ENCODE measurements at regions not wholly inside any gene's neighbourhood (a gene's known extent, or its start where the extent isn't known, plus 50 kb on each side); places are given as distances from the start of the nearest gene placed in this dataset.

DNA sequence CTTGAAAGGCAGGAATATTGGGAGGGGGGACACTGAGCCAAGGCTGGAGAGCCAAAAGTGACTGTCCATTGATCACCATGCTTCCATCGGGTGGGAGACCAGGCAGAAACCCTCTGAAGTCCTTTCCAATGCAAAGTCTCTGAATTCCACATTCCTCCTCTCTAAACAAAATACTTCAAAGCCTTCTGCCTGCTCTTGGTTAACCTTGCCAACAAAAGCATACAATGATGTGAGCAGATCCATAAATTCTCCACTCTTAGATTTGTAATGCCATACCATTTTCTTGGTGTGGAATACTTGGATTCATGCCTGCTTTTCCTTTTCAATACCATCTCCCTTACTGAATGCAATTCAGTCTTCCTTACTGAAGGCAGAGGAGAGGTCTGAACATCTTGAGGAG is 74.1 kb upstream of the FAM9B start:
- H3K36me3 ChIP-seq, result no peaks in the 10 kb centered on the region
- H3K27me3 ChIP-seq, result no peaks in the 10 kb centered on the region
- no peak for DNase-seq (ENCODE audit: low spot score in 2 of 2)
- no peak overlapping the region for H3K4me3 ChIP-seq
- no peaks in the 10 kb centered on the region for H3K9me3 ChIP-seq
- no peaks in the 10 kb centered on the region for H3K4me1 ChIP-seq
- 46% methylated on average over 1 of the region's 1 CpG for WGBS
- TF ChIP-seq EP300 (IDR thresholded peaks at IDR 0.05) (no peak), POLR2AphosphoS5 (IDR thresholded peaks at IDR 0.05) (no peak), POLR2A (IDR thresholded peaks at IDR 0.05) (no peak)
- TF ChIP-seq, protein P1, sequence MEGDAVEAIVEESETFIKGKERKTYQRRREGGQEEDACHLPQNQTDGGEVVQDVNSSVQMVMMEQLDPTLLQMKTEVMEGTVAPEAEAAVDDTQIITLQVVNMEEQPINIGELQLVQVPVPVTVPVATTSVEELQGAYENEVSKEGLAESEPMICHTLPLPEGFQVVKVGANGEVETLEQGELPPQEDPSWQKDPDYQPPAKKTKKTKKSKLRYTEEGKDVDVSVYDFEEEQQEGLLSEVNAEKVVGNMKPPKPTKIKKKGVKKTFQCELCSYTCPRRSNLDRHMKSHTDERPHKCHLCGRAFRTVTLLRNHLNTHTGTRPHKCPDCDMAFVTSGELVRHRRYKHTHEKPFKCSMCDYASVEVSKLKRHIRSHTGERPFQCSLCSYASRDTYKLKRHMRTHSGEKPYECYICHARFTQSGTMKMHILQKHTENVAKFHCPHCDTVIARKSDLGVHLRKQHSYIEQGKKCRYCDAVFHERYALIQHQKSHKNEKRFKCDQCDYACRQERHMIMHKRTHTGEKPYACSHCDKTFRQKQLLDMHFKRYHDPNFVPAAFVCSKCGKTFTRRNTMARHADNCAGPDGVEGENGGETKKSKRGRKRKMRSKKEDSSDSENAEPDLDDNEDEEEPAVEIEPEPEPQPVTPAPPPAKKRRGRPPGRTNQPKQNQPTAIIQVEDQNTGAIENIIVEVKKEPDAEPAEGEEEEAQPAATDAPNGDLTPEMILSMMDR (IDR thresholded peaks at IDR 0.05), result no peak
- H3K27ac ChIP-seq, result no peak overlapping the region

DNA sequence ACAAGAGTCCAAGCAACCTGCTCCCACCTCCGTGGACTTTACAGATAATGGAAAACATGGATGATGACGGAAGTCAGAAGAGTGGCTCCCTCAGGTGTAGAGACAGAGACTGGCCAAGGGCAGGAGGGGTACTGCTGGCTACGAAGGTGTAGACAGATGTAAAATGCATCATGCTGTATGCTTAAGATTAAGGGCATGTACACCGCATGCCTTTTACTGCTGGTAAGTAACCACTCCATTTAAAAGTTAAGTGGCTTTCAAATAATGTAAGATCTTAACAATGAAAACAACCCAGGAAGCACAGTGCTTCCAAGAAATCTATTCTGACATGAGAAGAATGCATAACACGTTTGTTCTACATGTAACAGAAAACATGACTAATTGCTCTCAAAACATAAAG is 76.9 kb upstream of the FAM9B start:
- H3K36me3 ChIP-seq, result no peaks in the 10 kb centered on the region
- no peaks in the 10 kb centered on the region for H3K4me1 ChIP-seq
- no peak overlapping the region for H3K4me3 ChIP-seq
- DNase-seq (ENCODE audit: low spot score in 2 of 2), result no peak
- no peaks in the 10 kb centered on the region for H3K9me3 ChIP-seq
- no peak overlapping the region for H3K27ac ChIP-seq
- WGBS, result 68% methylated on average over 5 of the region's 5 CpGs
- no peaks in the 10 kb centered on the region for H3K27me3 ChIP-seq
- TF ChIP-seq EP300 (IDR thresholded peaks at IDR 0.05), result no peak
- no peak for TF ChIP-seq POLR2A (IDR thresholded peaks at IDR 0.05)
- TF ChIP-seq POLR2AphosphoS5 (IDR thresholded peaks at IDR 0.05), result no peak
- TF ChIP-seq, protein P1 (IDR thresholded peaks at IDR 0.05), result no peak

DNA sequence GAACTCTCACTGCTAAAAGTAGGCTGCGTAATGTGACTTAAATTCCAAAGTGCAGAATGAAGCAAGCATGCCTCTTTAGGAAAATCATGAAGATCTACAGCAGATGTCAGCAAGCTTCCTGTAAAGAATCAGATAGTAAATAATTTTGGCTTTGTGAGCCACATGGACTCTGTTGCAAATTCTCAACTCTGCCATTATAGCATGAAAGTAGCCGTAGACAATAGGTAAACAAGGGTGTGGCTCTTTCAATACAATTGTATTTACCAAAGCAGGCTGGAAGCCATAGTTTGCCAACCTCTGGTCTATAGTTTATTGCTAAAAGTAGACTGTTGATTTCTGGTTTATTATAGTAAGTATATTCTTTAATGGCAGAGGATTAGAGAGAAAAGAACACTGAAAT is 80.3 kb upstream of the FAM9B start:
- TF ChIP-seq, protein P1 (IDR thresholded peaks at IDR 0.05), result no peak
- TF ChIP-seq POLR2AphosphoS5 (IDR thresholded peaks at IDR 0.05) (no peak), EP300 (IDR thresholded peaks at IDR 0.05) (no peak)
- 81% methylated on average over 2 of the region's 2 CpGs for WGBS
- H3K9me3 ChIP-seq, result no peaks in the 10 kb centered on the region

DNA sequence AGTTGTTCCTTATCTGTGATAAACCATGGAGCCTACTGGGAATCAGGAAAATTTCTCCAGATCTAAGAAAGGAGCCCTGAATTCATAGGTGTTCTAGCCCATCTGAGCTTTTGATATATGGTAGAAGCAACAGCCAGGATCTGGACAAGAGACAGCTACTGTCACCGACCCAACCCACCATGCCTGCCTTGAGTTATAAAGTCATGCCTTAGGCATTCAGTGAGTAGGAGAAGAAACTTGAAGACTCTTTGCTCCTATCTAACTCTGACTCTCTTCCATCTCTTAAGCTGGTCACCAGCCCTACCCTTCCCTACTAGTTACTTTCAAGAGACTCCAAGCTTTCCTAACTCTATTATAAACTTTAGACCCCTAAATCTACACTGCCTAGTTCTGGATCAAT is 83.9 kb upstream of the FAM9B start:
- Histone ChIP-seq H3K27me3 (no peaks in the 10 kb centered on the region), H3K9me3 (no peaks in the 10 kb centered on the region), H3K4me1 (no peaks in the 10 kb centered on the region), H3K4me3 (no peak overlapping the region), H3K27ac (no peak overlapping the region), H3K36me3 (no peaks in the 10 kb centered on the region)
- TF ChIP-seq, protein P1 (IDR thresholded peaks at IDR 0.05), result no peak
- TF ChIP-seq POLR2AphosphoS5 (IDR thresholded peaks at IDR 0.05) (no peak), POLR2A (IDR thresholded peaks at IDR 0.05) (no peak), EP300 (IDR thresholded peaks at IDR 0.05) (no peak)
- no peak for DNase-seq (ENCODE audit: low spot score in 2 of 2)
- 82% methylated on average over 1 of the region's 1 CpG for WGBS

More for the DNA sequence above, 80.3 kb upstream of the FAM9B start:
- Histone ChIP-seq H3K27ac (no peak overlapping the region), H3K36me3 (no peaks in the 10 kb centered on the region), H3K4me1 (no peaks in the 10 kb centered on the region), H3K4me3 (no peak overlapping the region), H3K27me3 (no peaks in the 10 kb centered on the region)
- no peak for DNase-seq (ENCODE audit: low spot score in 2 of 2)

DNA sequence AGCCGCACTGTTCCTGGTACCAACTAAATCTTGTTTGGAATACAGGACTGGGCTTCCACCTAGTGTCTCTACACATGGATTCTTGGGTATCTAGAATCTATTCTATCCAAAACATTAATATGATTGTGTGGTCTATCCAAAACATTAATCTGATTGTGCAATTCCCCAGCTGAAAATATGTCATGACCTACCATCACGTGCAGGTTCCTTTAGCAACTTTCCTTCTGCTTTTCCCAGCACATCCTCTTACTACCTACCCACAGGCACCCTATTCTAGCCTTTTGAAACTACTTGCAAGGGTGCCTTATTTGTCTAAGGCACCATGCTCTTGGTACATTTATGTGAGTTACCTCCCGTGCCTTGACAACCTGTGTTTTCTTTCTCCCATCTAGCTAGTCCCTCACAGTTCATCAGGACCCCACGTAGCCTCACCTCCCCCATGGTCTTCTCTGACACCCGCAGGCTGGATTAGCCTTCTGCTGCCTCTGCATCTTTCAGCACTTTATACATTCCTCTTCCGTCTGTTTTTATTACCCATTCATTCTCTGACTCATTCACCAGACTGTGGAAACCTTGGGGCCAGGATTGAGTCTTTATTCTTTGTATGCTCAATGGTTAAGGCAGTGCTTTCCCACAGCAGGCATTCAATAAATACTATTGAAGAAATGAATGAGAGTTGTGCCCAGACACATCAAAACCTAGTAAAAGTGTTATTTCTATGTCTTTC is 88.8 kb upstream of the FAM9B start:
- Histone ChIP-seq H3K9me3 (no peaks in the 10 kb centered on the region), H3K27me3 (no peaks in the 10 kb centered on the region), H3K27ac (no peak overlapping the region), H3K4me3 (no peak overlapping the region), H3K4me1 (no peaks in the 10 kb centered on the region), H3K36me3 (no peaks in the 10 kb centered on the region)
- no peak for DNase-seq (ENCODE audit: low spot score in 2 of 2)
- TF ChIP-seq, protein P1 (IDR thresholded peaks at IDR 0.05), result no peak
- no peak for TF ChIP-seq EP300 (IDR thresholded peaks at IDR 0.05)
- no peak for TF ChIP-seq POLR2A (IDR thresholded peaks at IDR 0.05)
- no peak for TF ChIP-seq POLR2AphosphoS5 (IDR thresholded peaks at IDR 0.05)
- WGBS, result 59% methylated on average over 6 of the region's 6 CpGs

Data from suprapubic skin (tissue), 4 donors.